ENCODE measurements at regions not wholly inside any gene's neighbourhood (a gene's known extent, or its start where the extent isn't known, plus 50 kb on each side); places are given as distances from the start of the nearest gene placed in this dataset.
A peak's percentile ranks its signal among the peaks of the same experiment; 100 is the strongest.
"Not testable (repeated sequence)": the region's sequence is repeated elsewhere in the genome, so short reads cannot be mapped to it uniquely, and the experiment has no call there.

DNA sequence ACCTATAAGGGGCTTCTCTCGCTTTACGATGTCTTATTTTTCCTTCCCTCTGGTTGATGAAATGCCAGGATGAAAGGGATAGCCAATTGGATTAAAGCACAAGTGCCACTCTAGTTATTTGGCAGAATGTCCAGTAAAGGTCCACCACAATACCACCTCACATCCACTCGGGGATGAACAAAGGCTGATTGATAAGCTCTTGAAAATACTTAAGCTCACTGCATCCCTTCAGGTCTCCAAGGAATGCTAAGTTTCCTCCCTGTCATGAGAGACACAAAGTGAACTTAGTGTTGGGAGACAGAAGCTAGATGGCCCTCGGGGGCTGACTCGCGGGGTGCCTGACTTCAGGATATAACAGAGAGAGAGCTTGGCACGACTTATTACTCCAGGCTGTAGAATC is 185.9 kb upstream of the ZNF644 start:
- DNase-seq = not testable (repeated sequence)

- not testable (repeated sequence) for DNase-seq
Measured at GRCh38 chr1:91204150-91204549, 182.3 kb upstream of the ZNF644 start.

DNA sequence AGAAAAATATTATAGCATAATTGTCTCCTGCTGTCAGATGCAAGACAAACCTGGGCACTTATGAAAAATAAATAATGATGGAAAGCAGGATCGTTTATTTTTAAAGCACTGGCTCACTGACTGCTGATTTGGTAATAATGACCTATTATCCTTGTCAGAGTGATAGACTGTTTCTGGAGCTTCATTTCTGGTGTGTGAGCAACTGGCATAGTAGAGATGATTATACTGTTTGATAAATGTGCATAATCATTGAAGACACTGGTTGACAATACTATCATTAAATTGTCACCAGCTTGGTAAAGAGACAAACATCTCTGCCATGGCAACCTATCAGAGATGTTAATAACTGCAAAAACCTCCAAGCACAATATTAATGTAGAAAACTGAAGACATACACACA is 179.9 kb upstream of the ZNF644 start:
- DNase-seq = no peak

DNA sequence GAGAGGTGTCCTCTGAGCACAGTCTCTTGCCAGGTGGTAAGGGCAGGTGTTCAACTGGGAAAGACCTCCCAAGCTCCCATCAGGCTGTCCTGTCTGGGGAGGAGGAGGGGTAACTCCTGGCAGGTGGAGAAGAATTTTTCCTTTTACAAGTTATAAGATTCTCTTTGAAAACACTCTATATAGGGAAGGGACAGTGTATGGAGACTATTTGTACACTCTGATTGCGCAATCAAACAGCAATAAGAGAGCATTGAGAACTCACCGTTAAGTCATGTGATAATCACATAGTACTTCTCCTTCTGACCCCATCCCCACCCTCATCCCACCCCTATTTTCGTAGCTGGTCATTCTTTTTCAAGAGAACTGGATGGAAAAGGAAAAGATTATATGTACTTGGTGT is 179.3 kb upstream of the ZNF644 start:
- no peak for DNase-seq

DNA sequence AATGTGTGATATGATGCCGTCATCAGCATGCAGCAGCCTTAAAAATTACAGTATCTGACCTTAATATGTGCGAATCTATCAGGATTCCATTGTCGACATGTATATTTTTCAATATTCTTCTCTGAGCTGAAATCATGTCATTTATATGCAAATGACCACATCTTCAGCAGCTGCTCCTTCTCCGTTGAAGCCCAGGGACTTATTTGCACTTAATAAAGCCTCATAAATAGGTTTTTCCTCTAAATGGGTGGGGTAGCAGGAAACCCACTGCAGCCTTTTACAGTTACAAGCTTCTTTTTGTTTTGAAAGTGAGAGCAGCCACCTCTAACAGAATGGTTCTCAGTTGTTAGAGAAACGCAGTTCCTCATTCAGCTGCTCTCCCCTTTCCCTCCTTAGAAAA is 178.8 kb upstream of the ZNF644 start:
- no peak for DNase-seq

DNA sequence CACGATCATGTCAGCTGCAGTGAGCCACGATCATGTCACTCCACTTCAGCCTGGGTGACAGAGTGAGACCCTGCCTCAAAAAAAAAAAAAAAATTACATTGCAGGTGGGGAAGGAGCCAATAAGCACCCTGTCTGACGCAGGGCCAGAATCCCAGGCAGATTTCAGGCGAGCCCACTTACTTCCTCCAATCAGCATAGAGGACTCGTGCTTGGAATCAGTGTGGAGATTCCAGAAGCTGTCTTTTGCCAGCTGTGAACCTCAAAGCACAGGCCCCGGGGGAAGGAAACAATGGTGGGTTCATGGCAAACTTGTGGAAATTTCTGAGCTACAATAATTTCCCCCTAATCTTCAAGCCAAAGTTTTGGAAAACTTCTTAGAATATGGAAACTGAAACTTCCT is 178.2 kb upstream of the ZNF644 start:
- DNase-seq = no peak

- DNase-seq = no peak
Measured at GRCh38 chr1:91190996-91191395, 169.2 kb upstream of the ZNF644 start.

DNA sequence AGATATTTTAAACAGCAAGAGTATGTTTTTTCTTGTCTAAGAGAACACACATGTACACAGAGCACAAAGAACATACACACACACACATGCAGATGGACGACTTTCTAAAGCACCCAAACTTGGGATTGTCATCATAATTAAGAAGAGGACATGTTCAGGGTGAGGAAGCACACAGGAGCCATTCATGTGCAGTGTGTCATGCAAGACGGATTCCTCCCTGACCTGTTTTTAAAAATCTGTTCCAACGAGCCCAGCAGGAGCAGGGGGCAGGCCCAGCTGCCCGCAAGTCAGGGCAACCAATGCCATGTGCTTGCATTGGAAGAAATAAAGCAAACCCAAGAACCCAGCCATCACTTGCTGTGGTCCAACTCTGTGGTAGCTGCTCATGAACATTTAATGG is 167.3 kb upstream of the ZNF644 start:
- no peak for DNase-seq

- not testable (repeated sequence) for DNase-seq
Measured at GRCh38 chr1:91182807-91183206, 161.0 kb upstream of the ZNF644 start.

DNA sequence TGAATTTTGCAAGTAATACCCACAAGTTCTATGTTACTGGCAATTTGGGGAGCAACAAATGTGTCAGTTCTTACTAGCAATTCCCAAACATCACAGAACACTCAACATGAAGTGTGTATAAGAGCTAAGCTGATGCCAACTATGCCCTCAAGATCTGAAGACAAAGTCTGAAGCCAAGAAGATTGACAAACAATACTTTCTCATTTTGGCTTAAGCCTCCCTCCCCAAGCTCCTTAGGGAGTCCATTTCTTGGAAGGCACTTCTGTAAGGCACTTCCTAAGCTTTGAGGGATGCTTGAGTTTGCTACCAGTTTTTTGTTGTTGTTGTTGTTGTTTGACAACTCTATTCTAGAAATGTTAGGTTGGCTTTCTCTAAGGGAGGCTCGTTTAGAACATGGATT is 154.4 kb upstream of the ZNF644 start:
- DNase-seq = no peak

DNA sequence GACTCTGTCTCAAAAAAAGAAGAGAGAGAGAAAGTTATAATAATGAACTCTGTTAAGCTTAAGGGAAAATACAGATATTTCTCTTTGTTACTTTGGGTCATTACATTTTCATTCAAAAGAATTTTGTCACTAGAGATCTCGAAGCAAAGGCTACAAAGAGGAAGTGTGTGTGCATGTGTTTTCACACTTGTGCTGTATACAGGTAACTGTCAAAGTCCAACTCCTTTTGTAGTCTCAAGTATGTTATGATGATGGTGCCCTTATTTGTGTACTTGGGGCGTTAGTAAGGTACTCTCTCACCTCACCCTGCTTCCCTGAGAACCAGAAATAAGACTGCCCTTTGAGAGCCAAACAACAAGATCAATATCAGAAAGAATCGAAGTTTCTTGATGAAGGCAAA is 152.9 kb upstream of the ZNF644 start:
- no peak for DNase-seq

- DNase-seq = no peak
Measured at GRCh38 chr1:91173346-91173890, 151.6 kb upstream of the ZNF644 start.

- no peak for DNase-seq
Measured at GRCh38 chr1:91172541-91172940, 150.7 kb upstream of the ZNF644 start.

- no peak for DNase-seq
Measured at GRCh38 chr1:91171898-91172297, 150.1 kb upstream of the ZNF644 start.

DNA sequence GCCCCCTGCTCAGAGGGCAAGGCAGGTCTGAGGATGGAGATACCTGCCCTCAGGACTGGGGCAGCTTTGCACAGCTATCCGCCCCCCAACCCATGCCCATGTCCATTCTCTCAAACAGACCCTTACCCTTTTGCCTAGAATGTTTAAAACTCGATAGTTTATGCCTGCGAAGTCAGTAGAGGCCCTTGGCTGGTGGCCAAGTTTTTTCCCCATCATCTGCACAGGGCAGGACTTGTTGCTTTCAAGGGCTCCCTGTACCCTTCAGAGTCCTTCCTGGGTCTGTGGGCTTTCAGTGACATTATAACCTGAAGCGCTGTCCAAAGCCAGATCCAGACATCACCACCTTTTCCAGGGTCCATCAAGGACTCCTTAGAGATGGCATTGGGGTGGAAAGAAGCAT is 148.7 kb upstream of the ZNF644 start:
- DNase-seq = no peak

- peak; percentile 23 to 37 for DNase-seq
Measured at GRCh38 chr1:91166106-91166712, 144.4 kb upstream of the ZNF644 start.

DNA sequence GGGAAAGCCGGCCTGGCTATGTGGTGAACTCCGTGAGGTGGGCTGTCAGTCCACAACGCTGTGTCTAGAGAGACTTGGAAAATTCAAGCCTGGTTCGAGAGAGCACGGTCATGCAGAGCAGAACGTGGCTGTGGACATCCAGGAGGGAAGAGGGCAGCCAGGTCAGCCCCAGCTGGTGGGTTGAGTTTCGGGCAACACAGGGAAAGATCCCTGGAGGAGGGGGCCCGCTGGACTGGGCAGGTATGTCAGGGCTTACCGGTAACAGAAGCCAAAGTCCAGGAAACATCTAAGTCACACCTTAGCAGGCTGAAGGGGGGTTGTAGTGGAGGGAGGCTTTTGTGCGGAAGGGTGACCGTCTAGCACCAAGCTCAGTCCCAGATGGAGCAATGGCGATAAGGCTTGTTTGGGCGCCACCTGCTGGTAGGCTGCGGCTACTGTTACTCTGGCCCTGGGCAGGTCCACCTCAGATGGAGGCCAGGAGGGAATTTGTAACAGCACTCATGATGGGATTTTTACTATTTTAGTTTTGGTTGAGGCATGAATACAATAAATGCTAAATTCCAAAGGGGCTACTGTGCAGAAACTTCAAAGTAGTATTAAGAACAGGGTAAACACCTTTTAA is 143.3 kb upstream of the ZNF644 start:
- peak; percentile 82 to 84 for DNase-seq

DNA sequence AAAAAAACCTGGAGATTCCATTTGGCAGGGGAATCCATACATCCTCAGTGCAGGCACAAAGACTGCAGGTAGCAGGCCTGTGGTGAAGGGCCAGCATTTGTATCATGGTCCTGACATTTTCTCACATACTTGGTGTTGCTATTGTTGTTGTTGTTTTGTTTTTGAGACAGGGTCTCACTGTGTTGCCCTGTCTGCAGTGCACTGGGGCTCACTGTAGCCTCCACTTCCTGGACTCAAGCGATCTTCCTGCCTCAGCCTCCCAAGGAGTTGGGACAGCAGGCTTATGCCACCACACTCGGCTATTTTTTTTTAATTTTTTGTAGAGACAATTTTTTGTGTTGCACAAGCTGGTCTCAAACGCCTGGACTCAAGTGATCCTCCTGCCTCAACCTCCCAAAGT is 140.8 kb upstream of the ZNF644 start:
- DNase-seq = no peak

GRCh38 chr1:91161749-91162148 is 139.9 kb upstream of the ZNF644 start:
- DNase-seq = no peak

DNA sequence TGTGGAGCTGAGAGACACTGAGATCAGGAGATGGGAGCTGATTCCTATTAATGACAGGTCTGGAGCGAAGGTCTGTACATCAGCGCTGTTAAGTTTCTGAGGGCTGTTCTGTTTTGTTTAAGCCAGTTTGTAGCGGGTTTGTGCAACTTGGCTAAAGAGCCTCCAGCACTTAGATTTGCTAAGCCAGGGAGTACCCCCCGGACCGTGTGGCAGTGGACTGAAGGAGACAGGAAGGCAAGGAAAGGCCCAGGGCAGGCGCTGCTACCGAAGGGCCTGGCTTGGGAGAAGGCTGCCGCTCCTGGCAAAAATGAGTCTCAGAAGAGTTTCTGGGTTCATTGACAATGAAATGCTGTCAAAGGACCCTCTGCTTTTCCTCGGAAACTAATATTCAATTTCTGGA is 139.3 kb upstream of the ZNF644 start:
- DNase-seq = no peak

- DNase-seq = no peak
Measured at GRCh38 chr1:91160363-91161075, 138.7 kb upstream of the ZNF644 start.

DNA sequence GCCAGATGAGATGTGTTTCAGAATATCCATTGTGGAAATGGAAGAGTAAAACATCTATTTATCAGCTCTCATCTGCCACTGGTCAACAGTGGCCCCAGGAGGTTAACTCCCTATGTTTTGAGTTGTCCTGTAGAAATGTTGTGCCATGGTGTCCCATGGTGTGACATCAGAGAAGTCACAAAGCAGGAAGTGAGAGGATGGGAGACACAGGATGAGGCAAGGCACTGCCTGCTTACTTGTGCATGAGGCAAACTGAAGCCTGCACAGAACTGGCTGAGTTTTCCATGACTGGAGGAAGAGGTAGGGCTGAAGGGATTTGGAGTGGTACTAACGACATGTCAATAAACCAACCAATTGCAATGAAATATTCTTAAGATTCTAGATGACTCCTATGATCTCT is 131.5 kb upstream of the ZNF644 start:
- no peak for DNase-seq

GRCh38 chr1:91152331-91152730 is 130.5 kb upstream of the ZNF644 start:
- no peak for DNase-seq

GRCh38 chr1:91151702-91152101 is 129.9 kb upstream of the ZNF644 start:
- DNase-seq = no peak
